Stomach (tissue), 8 donors: ENCODE measurements at regions not wholly inside any gene's neighbourhood (a gene's known extent, or its start where the extent isn't known, plus 50 kb on each side); places are given as distances from the start of the nearest gene placed in this dataset.

Experiments
- DNase-seq, 2 donors: peaks; one replicate each; pipeline versions ENCODE4 v3.0.0 to v3.0.0-alpha.2; 2013 to 2019
- H3K27ac ChIP-seq, 5 donors: fragments of 200-600 bp in 4 of 5; sonication (generic) in 4 of 5; one replicate each; pipeline ENCODE4 v1.5.1; 2013 to 2019; ENCODE audit warnings: mild to moderate bottlenecking in 1 of 5, moderate library complexity in 1 of 5
- H3K27me3 ChIP-seq, 3 donors: fragments of 200-600 bp; sonication (generic); one replicate each; pipeline ENCODE4 v1.5.1; 2017 to 2019; ENCODE audit warnings: mixed run types in 1 of 3
- H3K36me3 ChIP-seq, 4 donors: fragments of 200-600 bp; sonication (generic); 1 replicate in 3 of 4; 2 replicates in 1 of 4; pipeline ENCODE4 v1.5.1; 2016 to 2019
- H3K4me1 ChIP-seq, 4 donors: fragments of 200-600 bp; sonication (generic); one replicate each; pipeline ENCODE4 v1.5.1; 2016 to 2019
- H3K4me3 ChIP-seq, 4 donors: fragments of 200-600 bp; sonication (generic) in 3 of 4; one replicate each; pipeline ENCODE4 v1.5.1; 2016 to 2019; ENCODE audit warnings: mild to moderate bottlenecking in 1 of 4
- H3K9me3 ChIP-seq, 4 donors: fragments of 200-600 bp; sonication (generic); one replicate each; pipeline ENCODE4 v1.5.1; 2016 to 2019
- CTCF ChIP-seq, 7 experiments: fragments of 450-650 bp in 4 of 7; fragments of 200-600 bp in 3 of 7; sonication (generic) in 3 of 7; IDR thresholded peaks; one replicate each; pipeline ENCODE4 v1.5.1; 2016 to 2019; ENCODE audit warnings: antibody characterized with exemption in 7 of 7, control low read depth in 2 of 7, mild to moderate bottlenecking in 1 of 7
- EP300 ChIP-seq: sonication (generic); formaldehyde crosslinking; IDR thresholded peaks from one replicate; pipeline ENCODE4 v1.6.1; 2017; ENCODE audit warnings: antibody characterized with exemption
- POLR2A ChIP-seq, 4 donors: fragments of 450-650 bp; IDR thresholded peaks; one replicate each; pipeline ENCODE4 v1.6.1; 2016; ENCODE audit warnings: antibody characterized with exemption in 4 of 4, control low read depth in 2 of 4, mild to moderate bottlenecking in 1 of 4, moderate library complexity in 1 of 4
- POLR2AphosphoS5 ChIP-seq, 3 donors: sonication (generic); formaldehyde crosslinking; IDR thresholded peaks; one replicate each; pipeline ENCODE4 v1.6.1; 2016; ENCODE audit warnings: antibody characterized with exemption in 3 of 3
- WGBS, 5 donors: extraction: QIAGEN DNeasy Blood & Tissue Kit in 3 of 5; methylation state at CpG; one replicate each; pipeline versions ENCODE4 v1.1.5 to v1.1.7; 2013 to 2018; 5-methylcytosine and 5-hydroxymethylcytosine counted together
- intact Hi-C: fragments of 100-400 bp; cut with DNase I; formaldehyde crosslinking; loops from one replicate; pipeline ENCODE4 v1.15.1; 2023; ENCODE audit warnings: low total_unique reads
- donor health status: healthy with polysubstance abuse.
- donor health status: Bipolar disorder and iron deficiency.
- donor health status: healthy.

DNA sequence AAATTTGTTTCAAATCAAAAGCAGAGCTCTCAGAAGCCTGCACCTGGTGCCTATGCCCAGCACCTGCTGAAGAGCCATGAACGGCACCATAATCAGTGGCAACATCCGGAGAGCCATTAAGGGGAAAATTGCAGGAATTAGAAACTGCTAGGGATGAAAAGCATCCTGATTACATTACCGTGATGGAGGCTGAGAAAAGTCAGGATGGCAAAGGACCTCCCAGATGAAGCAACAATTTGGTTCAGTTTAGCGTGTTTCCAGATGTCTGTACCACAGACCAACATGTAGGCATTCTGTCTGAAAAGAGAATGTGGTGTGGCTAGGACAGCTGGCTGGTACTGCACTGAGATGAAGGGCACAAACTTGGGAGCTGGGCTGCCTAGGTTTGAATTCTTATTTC lies 106.1 kb downstream of the EOMES start:
- no peaks in the 10 kb centered on the region for H3K36me3 ChIP-seq
- intact Hi-C loops: no loop called here
- H3K4me1 ChIP-seq: peaks cover 0 to under 1% (median 0%) of the 10 kb centered on the region in 4 donors
- DNase-seq: no peak
- no peak overlapping the region for H3K4me3 ChIP-seq
- 81 to 86% (median 84%) methylated on average over 4 of the region's 4 CpGs for WGBS, 5 donors
- H3K9me3 ChIP-seq: peaks cover 0 to 15% (median 12%) of the 10 kb centered on the region in 4 donors
- TF ChIP-seq POLR2A (IDR thresholded peaks at IDR 0.05): no peak
- TF ChIP-seq EP300: no peak
- no peak for TF ChIP-seq POLR2AphosphoS5 (IDR thresholded peaks at IDR 0.05)
- TF ChIP-seq CTCF (IDR thresholded peaks at IDR 0.05): no peak
- H3K27ac ChIP-seq: no peak overlapping the region
- H3K27me3 ChIP-seq: no peaks in the 10 kb centered on the region

DNA sequence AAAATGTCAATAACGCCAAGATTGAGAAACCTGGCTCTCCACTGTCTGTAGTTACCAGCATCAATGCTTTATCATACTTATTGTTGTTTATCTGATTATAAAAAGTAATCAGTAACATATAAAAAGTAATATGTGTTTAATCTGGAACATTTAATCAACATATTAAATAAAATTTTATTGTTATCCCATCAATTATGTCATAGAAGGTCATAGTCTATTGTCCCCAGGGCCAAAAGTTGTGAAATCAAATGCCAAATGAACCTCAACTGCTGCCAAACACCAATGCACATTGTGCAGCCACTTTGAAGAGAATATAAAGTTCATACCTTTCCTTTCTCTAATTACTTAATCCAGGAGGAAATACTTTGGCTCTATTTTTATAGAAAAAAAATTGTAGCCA lies 106.6 kb downstream of the EOMES start:
- peaks cover 0 to 3% (median 0%) of the 10 kb centered on the region in 4 donors for H3K4me1 ChIP-seq
- no peak overlapping the region for H3K27ac ChIP-seq
- intact Hi-C loops: no loop called here
- H3K4me3 ChIP-seq: no peak overlapping the region
- H3K36me3 ChIP-seq: no peaks in the 10 kb centered on the region
- TF ChIP-seq POLR2AphosphoS5 (IDR thresholded peaks at IDR 0.05): peak in 1 of 3 donors; percentile 21
- TF ChIP-seq EP300: no peak
- H3K9me3 ChIP-seq: peaks cover 0 to 15% (median 12%) of the 10 kb centered on the region in 4 donors
- 34 to 76% (median 58%) methylated on average over 1 of the region's 1 CpG for WGBS, 5 donors
- no peak for DNase-seq
- no peaks in the 10 kb centered on the region for H3K27me3 ChIP-seq

- Histone ChIP-seq H3K9me3 (peaks cover 0 to 15% (median 12%) of the 10 kb centered on the region in 4 donors), H3K27me3 (no peaks in the 10 kb centered on the region), H3K4me1 (peaks cover 0 to 3% (median 0%) of the 10 kb centered on the region in 4 donors), H3K27ac (no peak overlapping the region), H3K4me3 (no peak overlapping the region), H3K36me3 (no peaks in the 10 kb centered on the region)
- no peak for DNase-seq
- TF ChIP-seq EP300 (no peak), CTCF (IDR thresholded peaks at IDR 0.05) (no peak), POLR2AphosphoS5 (IDR thresholded peaks at IDR 0.05) (no peak), POLR2A (IDR thresholded peaks at IDR 0.05) (no peak)
- intact Hi-C loops: no loop called here
- WGBS, 5 donors: 89 to 95% (median 93%) methylated on average over 4 of the region's 4 CpGs
Observed at GRCh38 chr3:27614592-27614991, 107.5 kb downstream of the EOMES start.

DNA sequence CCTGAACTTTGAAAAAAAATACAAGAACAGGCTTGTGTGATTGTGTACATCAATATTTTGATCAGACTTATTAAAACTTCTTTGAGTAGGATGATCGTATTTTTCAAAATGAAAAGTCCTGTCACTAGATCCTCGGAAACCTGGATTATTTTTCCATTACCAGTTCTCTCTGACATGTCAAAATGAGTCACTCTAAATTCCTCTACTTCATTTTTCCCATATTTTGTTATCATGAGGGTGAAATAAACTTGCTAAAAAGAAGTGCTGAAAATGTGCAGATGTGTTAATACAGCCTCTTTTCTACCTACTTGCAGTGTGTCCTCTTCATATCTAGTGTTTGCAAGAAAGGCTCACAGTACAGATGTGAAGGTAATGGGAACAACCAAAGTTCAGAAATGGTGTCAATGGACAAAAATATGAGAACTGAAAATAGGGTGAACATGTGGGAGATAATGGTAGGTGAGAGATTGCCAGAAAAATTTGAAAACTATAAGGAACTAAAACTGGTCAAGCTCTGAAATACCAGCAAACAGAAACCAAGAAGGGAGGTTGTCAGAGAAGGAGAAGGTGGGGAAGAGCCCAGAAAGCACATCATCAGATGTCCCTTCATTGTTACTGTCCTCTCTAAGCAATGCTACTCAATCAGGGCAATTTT lies 108.2 kb downstream of the EOMES start:
- H3K9me3 ChIP-seq: peaks cover 0 to 15% (median 12%) of the 10 kb centered on the region in 4 donors
- no peak for TF ChIP-seq POLR2A (IDR thresholded peaks at IDR 0.05)
- TF ChIP-seq EP300: no peak
- TF ChIP-seq CTCF (IDR thresholded peaks at IDR 0.05): no peak
- no peak for TF ChIP-seq POLR2AphosphoS5 (IDR thresholded peaks at IDR 0.05)
- H3K4me3 ChIP-seq: no peak overlapping the region
- intact Hi-C loops: no loop called here
- H3K4me1 ChIP-seq: peaks cover 0 to 3% (median 0%) of the 10 kb centered on the region in 4 donors
- no peak for DNase-seq
- H3K27me3 ChIP-seq: no peaks in the 10 kb centered on the region
- no peak overlapping the region for H3K27ac ChIP-seq
- WGBS, 5 donors: 83 to 92% (median 90%) methylated on average over 2 of the region's 2 CpGs
- no peaks in the 10 kb centered on the region for H3K36me3 ChIP-seq
